GM12878 (cell line): ENCODE measurements at regions not wholly inside any gene's neighbourhood (a gene's known extent, or its start where the extent isn't known, plus 50 kb on each side); places are given as distances from the start of the nearest gene placed in this dataset.

Source experiments
- ATAC-seq: fragments of 200-7000 bp; cut with Tn5 transposase; 3 replicates; pipeline ENCODE4 v1.9.1; 2020; ENCODE audit warnings: mild to moderate bottlenecking, moderate library complexity
- BruUV-seq: library from RNA; stranded (reverse); fragments of 400-500 nt; replicated peaks from 2 replicates; lab custom pipeline; 2021; lab: Mats Ljungman, UMichigan
- CTCF ChIA-PET: fragments of 300-600 bp; sonication (Branson Sonifier 250); formaldehyde crosslinking; extraction: SDS; loops from one replicate; lab custom pipeline; 2021; ENCODE audit warnings: inconsistent platforms; lab: Yijun Ruan, JAX
- POLR2A ChIA-PET: fragments of 350-600 bp; formaldehyde crosslinking; extraction: SDS; loops from one replicate; lab custom pipeline; 2021; ENCODE audit warnings: inconsistent platforms; lab: Charles Lee
- RAD21 ChIA-PET: fragments of 300-600 bp; sonication (Branson Sonifier 250); formaldehyde crosslinking; loops from one replicate; lab custom pipeline; 2023; ENCODE audit warnings: antibody characterized with exemption; ENCODE audit not compliant: unreplicated experiment; lab: Charles Lee
- SMC1A ChIA-PET: fragments of 300-600 bp; sonication (Branson Sonifier 250); formaldehyde crosslinking; loops from one replicate; lab custom pipeline; 2023; ENCODE audit not compliant: unreplicated experiment, uncharacterized antibody; lab: Charles Lee
- DNase-seq: peaks from one replicate; pipeline ENCODE4 v3.0.0-alpha.2; 2011; ENCODE audit warnings: low read depth, low spot score
- FAIRE-seq: peaks from 3 replicates; lab custom pipeline; 2011; peaks lifted over from hg19 to GRCh38; lab: Jason Lieb, UNC
- H2AFZ ChIP-seq: 2 replicates; pipeline ENCODE4 v1.6.0; 2011; ENCODE audit warnings: low read depth, low read length, control low read depth; ENCODE audit not compliant: control insufficient read depth
- H3K27ac ChIP-seq: 2 replicates; pipeline ENCODE4 v1.5.1; 2011; ENCODE audit warnings: control low read depth; ENCODE audit not compliant: control insufficient read depth, insufficient read depth
- H3K27me3 ChIP-seq, 2 experiments: replicated peaks in 1 of 2; 2 replicates each; pipeline versions ENCODE4 v1.6.0 to v1.6.1; 2011; ENCODE audit warnings: low read length in 1 of 2; ENCODE audit not compliant: control insufficient read depth in 2 of 2, insufficient read depth in 2 of 2
- H3K36me3 ChIP-seq, 2 experiments: 2 replicates each; pipeline ENCODE4 v1.5.1; 2011; ENCODE audit warnings: low read length in 1 of 2; ENCODE audit not compliant: control insufficient read depth in 2 of 2, insufficient read depth in 2 of 2
- H3K4me1 ChIP-seq: 2 replicates; pipeline ENCODE4 v1.6.1; 2011; ENCODE audit warnings: mild to moderate bottlenecking, low read length, moderate library complexity, mixed read lengths; ENCODE audit not compliant: control insufficient read depth, insufficient read depth
- H3K4me2 ChIP-seq: 2 replicates; pipeline ENCODE4 v1.6.0; 2011; ENCODE audit warnings: control low read depth; ENCODE audit not compliant: control insufficient read depth, insufficient read depth
- H3K4me3 ChIP-seq: fragments of 200-600 bp; sonication (generic); 2 replicates; pipeline ENCODE4 v1.5.1; 2016
- H3K79me2 ChIP-seq: 2 replicates; pipeline ENCODE4 v1.6.0; 2011; ENCODE audit warnings: low read length; ENCODE audit not compliant: control insufficient read depth, insufficient read depth
- H3K9ac ChIP-seq: 2 replicates; pipeline ENCODE4 v1.8.0; 2011; ENCODE audit warnings: low read length, control low read depth, mixed read lengths; ENCODE audit not compliant: control insufficient read depth, insufficient read depth
- H3K9me3 ChIP-seq: replicated peaks from 3 replicates; pipeline ENCODE4 v1.5.1; 2011; ENCODE audit warnings: mild to moderate bottlenecking, low read length; ENCODE audit not compliant: control insufficient read depth, insufficient read depth
- H4K20me1 ChIP-seq: 2 replicates; pipeline ENCODE4 v1.6.0; 2011; ENCODE audit not compliant: control insufficient read depth, insufficient read depth
- E2F8 ChIP-seq: fragments of 450-650 bp; IDR thresholded peaks from 2 replicates; pipeline ENCODE4 v1.6.1; 2018; ENCODE audit warnings: mild to moderate bottlenecking, low read depth, moderate library complexity; ENCODE audit not compliant: partially characterized antibody
- EP300 ChIP-seq, 2 experiments: fragments of 150-350 bp in 1 of 2; IDR thresholded peaks; 2 replicates each; pipeline ENCODE4 v1.6.1; 2011 to 2012; ENCODE audit warnings: low read depth in 2 of 2, low read length in 2 of 2, borderline replicate concordance in 1 of 2, improper control_type of control experiment in 1 of 2, inconsistent platforms in 1 of 2; ENCODE audit not compliant: control insufficient read depth in 1 of 2
- FOXM1 ChIP-seq: IDR thresholded peaks from 2 replicates; pipeline ENCODE4 v1.6.1; 2012; ENCODE audit warnings: low read depth, mild to moderate bottlenecking, inconsistent platforms, low read length, moderate library complexity
- HDAC6 ChIP-seq: fragments of 200-600 bp; sonication (generic); IDR thresholded peaks from one replicate; pipeline ENCODE4 v1.8.0; 2017; ENCODE audit warnings: antibody characterized with exemption; ENCODE audit not compliant: unreplicated experiment
- NFIC ChIP-seq: IDR thresholded peaks from 2 replicates; pipeline ENCODE4 v1.6.1; 2012; ENCODE audit warnings: low read depth, mild to moderate bottlenecking, inconsistent platforms, low read length, moderate library complexity
- SIX5 ChIP-seq: IDR thresholded peaks from 2 replicates; pipeline ENCODE4 v1.6.1; 2011; ENCODE audit warnings: mild to moderate bottlenecking, low read depth, low read length, moderate library complexity; ENCODE audit not compliant: severe bottlenecking
- SMC3 ChIP-seq: IDR thresholded peaks from 2 replicates; pipeline ENCODE4 v1.6.1; 2011; ENCODE audit warnings: low read length, improper control_type of control experiment, borderline replicate concordance
- ZNF687 ChIP-seq: fragments of 450-650 bp; IDR thresholded peaks from 2 replicates; pipeline ENCODE4 v1.6.1; 2017; ENCODE audit warnings: mild to moderate bottlenecking, moderate library complexity
- WGBS: methylation state at CpG from one replicate; pipeline ENCODE4 v1.1.6; 2016; ENCODE audit warnings: low lambda C conversion rate; ENCODE audit not compliant: insufficient replicate concordance, insufficient coverage; ENCODE audit errors: missing lambda C conversion rate; 5-methylcytosine and 5-hydroxymethylcytosine counted together
- in situ Hi-C: fragments of 300-500 bp; cut with MboI; formaldehyde crosslinking; loops from 9 replicates; pipeline ENCODE4 v1.14.3; 2018; ENCODE audit warnings: mixed read lengths
- intact Hi-C: fragments of 100-400 bp; cut with micrococcal nuclease; formaldehyde crosslinking; loops from one replicate; pipeline ENCODE4 v1.14.2; 2022; ENCODE audit not compliant: unreplicated experiment
- TF ChIP-seq, protein P1 (sequence below): fragments of 150-350 bp; IDR thresholded peaks from 2 replicates; pipeline ENCODE4 v1.6.1; 2016; ENCODE audit warnings: low read depth, low read length
- TF ChIP-seq, protein P2 (sequence below): fragments of 450-650 bp; IDR thresholded peaks from 2 replicates; pipeline ENCODE4 v1.6.1; 2016; ENCODE audit warnings: mild to moderate bottlenecking

- TF ChIP-seq, protein P1, sequence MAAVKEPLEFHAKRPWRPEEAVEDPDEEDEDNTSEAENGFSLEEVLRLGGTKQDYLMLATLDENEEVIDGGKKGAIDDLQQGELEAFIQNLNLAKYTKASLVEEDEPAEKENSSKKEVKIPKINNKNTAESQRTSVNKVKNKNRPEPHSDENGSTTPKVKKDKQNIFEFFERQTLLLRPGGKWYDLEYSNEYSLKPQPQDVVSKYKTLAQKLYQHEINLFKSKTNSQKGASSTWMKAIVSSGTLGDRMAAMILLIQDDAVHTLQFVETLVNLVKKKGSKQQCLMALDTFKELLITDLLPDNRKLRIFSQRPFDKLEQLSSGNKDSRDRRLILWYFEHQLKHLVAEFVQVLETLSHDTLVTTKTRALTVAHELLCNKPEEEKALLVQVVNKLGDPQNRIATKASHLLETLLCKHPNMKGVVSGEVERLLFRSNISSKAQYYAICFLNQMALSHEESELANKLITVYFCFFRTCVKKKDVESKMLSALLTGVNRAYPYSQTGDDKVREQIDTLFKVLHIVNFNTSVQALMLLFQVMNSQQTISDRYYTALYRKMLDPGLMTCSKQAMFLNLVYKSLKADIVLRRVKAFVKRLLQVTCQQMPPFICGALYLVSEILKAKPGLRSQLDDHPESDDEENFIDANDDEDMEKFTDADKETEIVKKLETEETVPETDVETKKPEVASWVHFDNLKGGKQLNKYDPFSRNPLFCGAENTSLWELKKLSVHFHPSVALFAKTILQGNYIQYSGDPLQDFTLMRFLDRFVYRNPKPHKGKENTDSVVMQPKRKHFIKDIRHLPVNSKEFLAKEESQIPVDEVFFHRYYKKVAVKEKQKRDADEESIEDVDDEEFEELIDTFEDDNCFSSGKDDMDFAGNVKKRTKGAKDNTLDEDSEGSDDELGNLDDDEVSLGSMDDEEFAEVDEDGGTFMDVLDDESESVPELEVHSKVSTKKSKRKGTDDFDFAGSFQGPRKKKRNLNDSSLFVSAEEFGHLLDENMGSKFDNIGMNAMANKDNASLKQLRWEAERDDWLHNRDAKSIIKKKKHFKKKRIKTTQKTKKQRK: no peak
- TF ChIP-seq NFIC (no peak), HDAC6 (no peak), SMC3 (no peak)
- TF ChIP-seq, protein P2, sequence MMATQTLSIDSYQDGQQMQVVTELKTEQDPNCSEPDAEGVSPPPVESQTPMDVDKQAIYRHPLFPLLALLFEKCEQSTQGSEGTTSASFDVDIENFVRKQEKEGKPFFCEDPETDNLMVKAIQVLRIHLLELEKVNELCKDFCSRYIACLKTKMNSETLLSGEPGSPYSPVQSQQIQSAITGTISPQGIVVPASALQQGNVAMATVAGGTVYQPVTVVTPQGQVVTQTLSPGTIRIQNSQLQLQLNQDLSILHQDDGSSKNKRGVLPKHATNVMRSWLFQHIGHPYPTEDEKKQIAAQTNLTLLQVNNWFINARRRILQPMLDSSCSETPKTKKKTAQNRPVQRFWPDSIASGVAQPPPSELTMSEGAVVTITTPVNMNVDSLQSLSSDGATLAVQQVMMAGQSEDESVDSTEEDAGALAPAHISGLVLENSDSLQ: no peak
- TF ChIP-seq, all 136 proteins: peak for 0
Observed at GRCh38 chr1:185442050-185442449, 125.0 kb upstream of the IVNS1ABP start (continued).

DNA sequence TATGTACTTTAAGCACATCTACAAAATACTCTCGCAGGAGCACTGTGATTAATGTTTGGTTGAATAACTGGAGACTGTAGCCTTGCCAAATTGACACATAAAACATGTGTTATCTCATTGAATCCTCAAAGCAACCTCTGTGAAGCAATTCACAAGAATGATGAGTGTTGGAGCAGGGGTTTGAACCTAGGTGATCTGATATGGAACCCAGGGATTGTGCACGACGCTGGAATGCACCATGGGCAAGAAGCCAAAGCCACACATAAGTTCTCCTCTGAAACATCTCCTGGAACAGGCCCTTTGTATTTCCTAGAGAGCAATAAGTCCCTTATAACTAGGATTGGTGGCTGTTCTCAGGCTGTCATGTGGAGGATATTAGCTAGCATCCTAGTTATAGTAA is 124.6 kb upstream of the IVNS1ABP start:
- no TSS peak for BruUV-seq
- intact Hi-C loops: no loop called here
- 93% methylated on average over 3 of the region's 3 CpGs for WGBS
- ChIA-PET CTCF (no interaction called here), RAD21 (no interaction called here), SMC1A (interaction anchor here (0.6 to 0.9 kb wide), 2 partner anchors 139 to 183 kb away, joined by 3 read pairs; no protein-coding TSS in a partner anchor), POLR2A (no interaction called here)
- Histone ChIP-seq H3K4me1 (no peaks in the 10 kb centered on the region), H3K4me2 (no peak overlapping the region), H3K9ac (no peak overlapping the region), H4K20me1 (no peaks in the 10 kb centered on the region), H3K27me3 (no peaks in the 10 kb centered on the region), H3K9me3 (no peaks in the 10 kb centered on the region), H3K79me2 (no peaks in the 10 kb centered on the region), H3K27ac (no peak overlapping the region), H3K36me3 (no peaks in the 10 kb centered on the region), H2AFZ (no peak overlapping the region), H3K4me3 (no peak overlapping the region)
- ATAC-seq: no peak
- no peak for FAIRE-seq
- in situ Hi-C loops: no loop called here
- DNase-seq: no peak
- TF ChIP-seq E2F8 (no peak), FOXM1 (no peak), EP300 (IDR thresholded peaks at IDR 0.05; ENCODE audit: borderline replicate concordance in 1 of 2, control insufficient read depth in 1 of 2, low read depth in 2 of 2, low read length in 2 of 2) (no peak), ZNF687 (no peak), SIX5 (no peak)
